Motor neuron (in vitro differentiated cells): ENCODE measurements at regions not wholly inside any gene's neighbourhood (a gene's known extent, or its start where the extent isn't known, plus 50 kb on each side); places are given as distances from the start of the nearest gene placed in this dataset.
A peak's percentile ranks its signal among the peaks of the same experiment; 100 is the strongest.

Experiments used
- ATAC-seq, 8 experiments: fragments of 200-7000 bp; cut with Tn5 transposase; replicated peaks in 6 of 8; 2 replicates each; pipeline ENCODE4 v1.8.0; 2021; ENCODE audit warnings: mild to moderate bottlenecking in 8 of 8, moderate library complexity in 8 of 8
- H3K27ac ChIP-seq, 2 donors: fragments of 250-450 bp; sonication (Bioruptor Pico); 2 replicates each; pipeline ENCODE4 v1.9.0; 2021; ENCODE audit warnings: antibody characterized with exemption in 2 of 2, mild to moderate bottlenecking in 2 of 2, moderate library complexity in 1 of 2
- H3K4me1 ChIP-seq, 2 donors: fragments of 250-450 bp; sonication (Bioruptor Pico); replicated peaks in 1 of 2; 2 replicates each; pipeline ENCODE4 v1.6.1; 2021; ENCODE audit warnings: antibody characterized with exemption in 2 of 2, mild to moderate bottlenecking in 2 of 2, moderate library complexity in 1 of 2
- H3K4me3 ChIP-seq, 5 donors: fragments of 250-450 bp; sonication (Bioruptor Pico); 2 replicates each; pipeline ENCODE4 v1.9.0; 2021; ENCODE audit warnings: antibody characterized with exemption in 5 of 5, mild to moderate bottlenecking in 5 of 5, moderate library complexity in 4 of 5
- WGBS, 10 experiments: fragments of 450-650 bp; shearing (Covaris generic); methylation state at CpG; one replicate each; pipeline ENCODE4 v1.0.0; 2022; 5-methylcytosine and 5-hydroxymethylcytosine counted together
- in situ Hi-C, 9 experiments: fragments of 400-800 bp; cut with MboI; loops; one replicate each; pipeline ENCODE4 v1.15.0; 2021; ENCODE audit warnings: low sequenced_read_pairs in 9 of 9, low pct_unique_long_range_greater_than_20kb in 2 of 9; ENCODE audit not compliant: unreplicated experiment in 9 of 9

GRCh38 chr5:3036041-3036788, 284.7 kb upstream of the IRX2 start:
- no peak overlapping the region for H3K27ac ChIP-seq
- in situ Hi-C loops: no loop called here
- ATAC-seq: peak in 2 of 8 experiments; percentile 53 to 54
- no peaks in the 10 kb centered on the region for H3K4me1 ChIP-seq
- no peak overlapping the region for H3K4me3 ChIP-seq
- 0 to 96% (median 50%) methylated on average over 1 to 7 of the region's 14 CpGs; no CpG with 5 or more reads in 1 of the 10 experiments for WGBS, 10 experiments

DNA sequence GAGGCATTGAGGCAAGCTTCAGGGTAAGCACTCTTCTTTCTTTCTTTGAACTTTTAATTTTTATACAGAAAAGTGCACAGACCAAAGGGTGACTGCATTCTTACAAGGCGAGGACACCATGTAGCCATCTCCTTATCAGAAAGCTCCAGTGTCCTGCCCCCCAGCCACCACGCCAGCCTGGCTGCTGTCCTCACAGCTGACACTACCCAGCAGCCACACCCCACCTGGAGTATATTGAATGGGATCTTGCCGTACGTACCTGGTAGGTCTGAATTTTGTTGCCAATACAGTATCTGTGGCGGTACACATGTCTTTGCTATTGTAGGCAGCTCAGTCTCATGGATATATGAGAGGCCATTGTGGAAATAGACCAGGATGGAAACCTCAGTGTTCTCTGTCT, 284.0 kb upstream of the IRX2 start:
- 0 to 100% (median 92%) methylated on average over 1 to 5 of the region's 5 CpGs; no CpG with 5 or more reads in 1 of the 10 experiments for WGBS, 10 experiments
- in situ Hi-C loops: no loop called here

GRCh38 chr5:3034881-3035280, 283.4 kb upstream of the IRX2 start:
- no peak overlapping the region for H3K4me3 ChIP-seq
- no peak for ATAC-seq
- 0 to 50% methylated on average over 1 of the region's 1 CpG; no CpG with 5 or more reads in 8 of the 10 experiments for WGBS, 10 experiments
- H3K27ac ChIP-seq: no peak overlapping the region
- H3K4me1 ChIP-seq: no peaks in the 10 kb centered on the region
- in situ Hi-C loops: no loop called here

More for the DNA sequence above, 284.0 kb upstream of the IRX2 start:
- Histone ChIP-seq H3K4me3 (no peak overlapping the region), H3K27ac (no peak overlapping the region), H3K4me1 (no peaks in the 10 kb centered on the region)
- no peak for ATAC-seq

DNA sequence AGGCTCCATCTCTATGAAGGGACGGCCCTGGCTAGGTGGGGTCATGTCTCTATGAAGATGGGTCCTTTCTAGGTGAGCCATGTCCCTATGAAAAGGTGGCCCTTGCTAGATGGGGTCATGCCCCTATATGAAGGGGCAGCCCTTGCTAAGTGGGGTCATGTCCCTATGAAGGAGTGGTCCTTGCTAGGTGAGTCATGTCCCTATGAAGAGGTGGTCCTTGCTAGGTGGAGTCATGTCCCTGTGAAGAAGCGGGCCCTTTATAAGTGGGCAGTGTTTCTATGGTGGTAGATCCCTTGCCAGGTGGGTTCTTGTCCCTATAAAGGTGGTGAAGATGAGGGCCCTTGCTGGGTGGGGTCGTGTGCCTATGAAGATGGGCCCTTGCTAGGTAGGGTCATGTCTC, 283.0 kb upstream of the IRX2 start:
- in situ Hi-C loops: no loop called here
- H3K4me1 ChIP-seq: no peaks in the 10 kb centered on the region
- ATAC-seq: no peak
- H3K27ac ChIP-seq: no peak overlapping the region
- WGBS, 10 experiments: 0 to 100% (median 80%) methylated on average over 1 to 2 of the region's 3 CpGs; no CpG with 5 or more reads in 1 of the 10 experiments
- H3K4me3 ChIP-seq: no peak overlapping the region

DNA sequence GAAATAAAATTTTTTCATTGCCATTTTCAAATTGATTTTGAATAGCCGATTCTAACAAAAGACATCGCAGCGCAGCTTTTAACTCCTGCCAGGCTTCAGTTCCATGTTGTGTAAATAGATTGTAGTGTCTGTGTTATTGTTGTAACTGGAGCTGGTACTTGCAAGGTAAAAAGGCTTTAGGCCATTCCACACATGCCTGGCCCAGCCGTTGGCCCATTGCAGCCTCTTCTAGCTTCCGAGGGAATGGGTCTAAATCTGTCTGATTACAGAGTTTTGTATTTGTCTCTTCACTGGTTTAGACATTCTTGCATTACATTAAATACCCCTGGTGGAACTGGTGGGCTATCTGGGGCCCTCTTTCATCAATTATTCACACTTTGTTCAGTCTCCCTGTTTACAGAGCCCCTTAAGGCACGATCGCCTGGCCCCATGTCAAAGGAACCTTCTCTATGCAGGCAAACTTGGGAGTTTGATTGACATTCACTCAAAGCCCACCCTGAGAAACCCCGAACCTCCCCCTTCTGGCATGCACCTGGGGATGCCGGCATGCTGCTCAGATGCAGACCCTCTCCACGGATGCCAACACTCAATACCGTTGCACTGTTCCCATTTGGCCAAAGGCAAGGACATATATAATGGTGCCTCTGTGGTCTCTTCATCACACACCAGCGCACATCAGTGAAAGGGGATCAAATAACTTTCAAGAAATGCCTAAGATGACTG, 281.7 kb upstream of the IRX2 start:
- no peak for ATAC-seq
- WGBS, 10 experiments: 10 to 91% (median 80%) methylated on average over 2 to 8 of the region's 12 CpGs; no CpG with 5 or more reads in 1 of the 10 experiments
- in situ Hi-C loops: no loop called here
- no peak overlapping the region for H3K4me3 ChIP-seq
- no peak overlapping the region for H3K27ac ChIP-seq
- no peaks in the 10 kb centered on the region for H3K4me1 ChIP-seq

- Histone ChIP-seq H3K27ac (no peak overlapping the region), H3K4me1 (no peaks in the 10 kb centered on the region), H3K4me3 (no peak overlapping the region)
- WGBS, 10 experiments: 0 to 93% (median 55%) methylated on average over 1 to 6 of the region's 6 CpGs; no CpG with 5 or more reads in 1 of the 10 experiments
- in situ Hi-C loops: no loop called here
- ATAC-seq: no peak
Observed at GRCh38 chr5:3032513-3032912, 281.0 kb upstream of the IRX2 start.

DNA sequence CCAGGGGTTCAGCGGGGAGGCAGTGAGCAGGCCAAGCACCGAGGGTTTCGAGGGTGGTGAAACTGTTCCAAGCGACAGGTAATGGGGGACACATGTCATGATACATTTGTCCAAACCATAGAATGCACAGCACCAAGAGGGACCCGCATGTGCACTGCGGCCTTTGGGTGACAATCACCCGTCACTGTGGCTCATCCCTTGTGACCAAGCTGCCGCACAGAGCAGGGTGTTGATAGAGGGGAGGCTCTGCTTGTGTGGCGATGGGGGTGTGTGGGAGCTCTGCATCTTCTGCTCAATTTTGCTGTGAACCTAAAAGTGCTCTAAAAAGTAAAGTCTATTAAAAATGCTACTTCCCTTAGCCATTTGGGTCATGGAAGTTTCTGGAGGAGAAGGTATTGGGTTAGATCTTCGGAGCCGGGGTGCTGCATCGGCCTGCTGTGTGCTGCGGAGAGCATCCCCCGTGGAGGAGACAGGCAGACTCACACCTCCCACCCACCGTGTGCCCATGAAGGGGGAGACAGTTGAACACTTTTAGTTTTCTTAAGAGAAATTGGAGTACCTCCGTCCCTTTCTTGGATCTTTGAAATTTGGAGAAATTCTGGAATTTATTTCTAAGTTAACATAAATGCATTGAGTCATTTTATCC, 280.4 kb upstream of the IRX2 start:
- WGBS, 10 experiments: 40 to 95% (median 79%) methylated on average over 1 to 10 of the region's 16 CpGs; no CpG with 5 or more reads in 1 of the 10 experiments
- Histone ChIP-seq H3K4me3 (no peak overlapping the region), H3K27ac (no peak overlapping the region), H3K4me1 (no peaks in the 10 kb centered on the region)
- in situ Hi-C loops: no loop called here
- no peak for ATAC-seq

- WGBS, 10 experiments: 20 to 98% (median 73%) methylated on average over 1 to 9 of the region's 21 CpGs; no CpG with 5 or more reads in 4 of the 10 experiments
- Histone ChIP-seq H3K4me3 (no peak overlapping the region), H3K4me1 (no peaks in the 10 kb centered on the region), H3K27ac (no peak overlapping the region)
- in situ Hi-C loops: no loop called here
- no peak for ATAC-seq
Observed at GRCh38 chr5:3030511-3031165, 279.2 kb upstream of the IRX2 start.

DNA sequence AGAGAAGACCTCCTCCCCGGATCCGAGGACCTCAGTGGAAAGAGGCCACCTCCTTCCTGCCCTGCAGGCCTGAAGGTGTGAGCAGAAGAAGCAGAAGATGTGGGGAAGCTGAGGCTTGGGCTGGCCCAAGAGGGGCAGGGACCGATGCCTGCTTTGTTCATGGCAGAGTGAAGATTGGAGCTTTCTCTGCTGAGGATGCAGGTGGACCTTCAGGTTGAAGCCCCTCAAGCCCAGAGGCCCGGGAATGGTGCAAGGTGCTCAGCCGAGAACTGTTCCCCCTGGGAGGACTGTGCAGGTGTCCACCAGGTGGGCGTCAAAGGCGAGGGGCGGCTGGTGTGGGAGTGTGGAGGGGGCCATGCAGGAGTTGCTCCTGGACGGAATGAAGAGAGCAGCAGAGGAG, 277.9 kb upstream of the IRX2 start:
- Histone ChIP-seq H3K4me1 (no peaks in the 10 kb centered on the region), H3K27ac (no peak overlapping the region), H3K4me3 (no peak overlapping the region)
- ATAC-seq: no peak
- in situ Hi-C loops: no loop called here
- WGBS, 10 experiments: 83 to 100% (median 93%) methylated on average over 1 to 3 of the region's 9 CpGs; no CpG with 5 or more reads in 7 of the 10 experiments

DNA sequence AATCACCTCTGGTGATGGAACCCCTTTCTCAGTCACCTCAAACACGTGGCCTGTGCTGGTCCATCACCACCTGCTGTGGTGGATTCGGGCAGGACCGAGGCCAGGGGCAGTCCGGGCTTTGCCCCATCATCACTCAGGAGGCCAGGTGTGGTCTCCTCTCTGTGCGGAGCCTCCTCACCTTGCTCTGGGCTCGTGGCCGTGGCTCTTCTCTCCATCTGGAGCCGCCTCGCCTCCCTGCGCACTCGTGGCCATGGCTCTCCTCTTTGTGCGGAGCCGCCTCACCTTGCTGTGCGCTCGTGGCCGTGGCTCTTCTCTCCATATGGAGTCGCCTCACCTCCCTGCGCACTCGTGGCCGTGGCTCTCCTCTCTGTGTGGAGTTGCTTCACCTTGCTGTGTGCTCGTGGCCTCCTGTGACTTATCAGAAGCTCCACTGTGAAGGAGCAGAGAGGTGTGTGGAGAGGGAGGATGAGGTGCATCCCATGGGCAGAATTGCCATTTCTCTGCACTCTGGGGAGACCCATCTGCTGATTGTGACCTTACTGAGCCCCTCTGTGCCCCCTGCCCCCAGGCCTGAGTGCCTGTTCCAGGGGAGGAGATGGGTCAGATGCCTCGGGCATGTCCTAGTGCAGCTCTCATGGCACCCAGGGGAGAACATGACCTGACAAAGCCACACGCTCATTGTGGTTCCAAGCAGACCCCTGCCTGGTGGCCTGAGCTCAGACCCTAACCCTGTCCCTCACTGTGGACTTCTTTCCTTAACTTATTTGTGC, 276.6 kb upstream of the IRX2 start:
- H3K27ac ChIP-seq: no peak overlapping the region
- no peaks in the 10 kb centered on the region for H3K4me1 ChIP-seq
- no peak overlapping the region for H3K4me3 ChIP-seq
- WGBS, 10 experiments: 15 to 100% (median 80%) methylated on average over 1 to 9 of the region's 23 CpGs; no CpG with 5 or more reads in 3 of the 10 experiments
- in situ Hi-C loops: no loop called here
- ATAC-seq: no peak

GRCh38 chr5:3027185-3027865, 275.8 kb upstream of the IRX2 start:
- WGBS, 10 experiments: 38 to 100% (median 80%) methylated on average over 1 to 9 of the region's 17 CpGs; no CpG with 5 or more reads in 2 of the 10 experiments
- Histone ChIP-seq H3K4me1 (no peaks in the 10 kb centered on the region), H3K4me3 (no peak overlapping the region), H3K27ac (no peak overlapping the region)
- no peak for ATAC-seq
- in situ Hi-C loops: no loop called here

DNA sequence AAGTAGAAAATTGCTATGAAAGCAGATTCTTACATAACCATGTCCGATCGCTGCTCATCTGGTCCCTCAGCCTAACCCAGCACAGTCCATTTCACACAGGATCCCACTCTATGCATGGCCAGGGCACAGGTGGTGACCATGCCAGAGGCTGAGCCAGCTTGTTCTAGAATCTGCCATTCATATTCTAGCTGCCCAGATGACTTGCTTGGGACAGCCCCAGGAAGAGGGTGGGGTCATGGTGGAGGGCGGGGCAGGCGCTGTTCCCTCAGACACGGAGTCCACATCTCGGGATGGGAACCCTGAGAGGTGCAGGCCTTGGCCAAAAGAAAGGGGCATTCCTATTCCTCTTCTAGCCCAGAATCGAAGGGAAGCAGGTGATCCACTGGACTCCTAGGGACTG, 275.2 kb upstream of the IRX2 start:
- H3K4me3 ChIP-seq: no peak overlapping the region

More for the DNA sequence above, 275.2 kb upstream of the IRX2 start:
- in situ Hi-C loops: no loop called here
- whole genome bisulfite sequencing, 10 experiments: 60 to 80% methylated on average over 1 to 5 of the region's 7 CpGs; no CpG with 5 or more reads in 8 of the 10 experiments
- Histone ChIP-seq H3K27ac (no peak overlapping the region), H3K4me1 (no peaks in the 10 kb centered on the region)
- no peak for ATAC-seq
